ENCODE measurements at regions not wholly inside any gene's neighbourhood (a gene's known extent, or its start where the extent isn't known, plus 50 kb on each side); places are given as distances from the start of the nearest gene placed in this dataset.

DNA sequence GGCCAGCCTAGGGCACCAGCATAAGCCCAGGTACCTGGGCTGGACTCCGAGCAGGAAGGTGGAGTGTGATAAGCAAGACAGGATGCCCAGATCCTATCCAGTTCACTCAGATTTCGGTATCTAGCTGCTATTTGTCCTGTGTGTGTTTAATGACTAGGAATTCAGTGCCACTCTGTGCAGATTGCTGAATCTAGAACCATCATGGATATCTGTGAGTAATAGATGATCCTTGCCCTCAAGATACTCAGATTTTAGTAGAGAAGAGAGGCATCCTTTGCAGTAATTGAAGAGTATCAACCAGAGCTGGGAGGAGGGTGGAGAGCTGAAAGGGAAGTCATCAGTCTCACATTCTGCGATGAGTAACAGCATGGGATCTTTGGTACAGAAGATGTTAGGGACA lies 155.0 kb upstream of the ARID1B start:
- TF ChIP-seq, protein P1, sequence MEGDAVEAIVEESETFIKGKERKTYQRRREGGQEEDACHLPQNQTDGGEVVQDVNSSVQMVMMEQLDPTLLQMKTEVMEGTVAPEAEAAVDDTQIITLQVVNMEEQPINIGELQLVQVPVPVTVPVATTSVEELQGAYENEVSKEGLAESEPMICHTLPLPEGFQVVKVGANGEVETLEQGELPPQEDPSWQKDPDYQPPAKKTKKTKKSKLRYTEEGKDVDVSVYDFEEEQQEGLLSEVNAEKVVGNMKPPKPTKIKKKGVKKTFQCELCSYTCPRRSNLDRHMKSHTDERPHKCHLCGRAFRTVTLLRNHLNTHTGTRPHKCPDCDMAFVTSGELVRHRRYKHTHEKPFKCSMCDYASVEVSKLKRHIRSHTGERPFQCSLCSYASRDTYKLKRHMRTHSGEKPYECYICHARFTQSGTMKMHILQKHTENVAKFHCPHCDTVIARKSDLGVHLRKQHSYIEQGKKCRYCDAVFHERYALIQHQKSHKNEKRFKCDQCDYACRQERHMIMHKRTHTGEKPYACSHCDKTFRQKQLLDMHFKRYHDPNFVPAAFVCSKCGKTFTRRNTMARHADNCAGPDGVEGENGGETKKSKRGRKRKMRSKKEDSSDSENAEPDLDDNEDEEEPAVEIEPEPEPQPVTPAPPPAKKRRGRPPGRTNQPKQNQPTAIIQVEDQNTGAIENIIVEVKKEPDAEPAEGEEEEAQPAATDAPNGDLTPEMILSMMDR (optimal IDR thresholded peaks at IDR 0.05 in 1 of 3, IDR thresholded peaks at IDR 0.05 in 1 of 3, conservative IDR thresholded peaks at IDR 0.05 in 1 of 3; ENCODE audit: extremely low read depth in 1 of 3, insufficient read depth in 2 of 3, low read length in 3 of 3), result no peak
- no peak for TF ChIP-seq EZH2 (IDR thresholded peaks at IDR 0.05; ENCODE audit: low read length)

Measured in keratinocyte (primary cell).